Mucosa of descending colon (tissue), 3 donors: ENCODE measurements at regions not wholly inside any gene's neighbourhood (a gene's known extent, or its start where the extent isn't known, plus 50 kb on each side); places are given as distances from the start of the nearest gene placed in this dataset.

ENCODE experiments used
- ATAC-seq: fragments of 200-7000 bp; cut with Tn5 transposase; one replicate; pipeline ENCODE4 v1.9.1; 2020; ENCODE audit warnings: mild to moderate bottlenecking, moderate library complexity
- DNase-seq, 3 donors: peaks; one replicate each; pipeline ENCODE4 v3.0.0-alpha.2; 2020
- H3K36me3 ChIP-seq: fragments of 200-600 bp; one replicate; pipeline ENCODE4 v1.8.0; 2021; ENCODE audit warnings: low read depth, mild to moderate bottlenecking
- H3K4me1 ChIP-seq: fragments of 200-600 bp; one replicate; pipeline ENCODE4 v1.8.0; 2021; ENCODE audit warnings: low read depth, mild to moderate bottlenecking
- H3K4me3 ChIP-seq: fragments of 200-600 bp; one replicate; pipeline ENCODE4 v1.8.0; 2021; ENCODE audit warnings: mild to moderate bottlenecking
- H3K9me3 ChIP-seq: fragments of 200-600 bp; one replicate; pipeline ENCODE4 v1.8.0; 2021; ENCODE audit warnings: mild to moderate bottlenecking
- CTCF ChIP-seq: fragments of 200-600 bp; IDR thresholded peaks from one replicate; pipeline ENCODE4 v1.8.0; 2022; ENCODE audit warnings: antibody characterized with exemption, mild to moderate bottlenecking
- intact Hi-C, 2 donors: fragments of 100-400 bp; cut with DNase I in 1 of 2; cut with micrococcal nuclease in 1 of 2; formaldehyde crosslinking; loops; one replicate each; pipeline versions ENCODE4 v1.11.0 to v1.11.1; 2022; cut with DNase I, micrococcal nuclease
- donor health status: DM: no; HTN: no; CAD: no; lungs with moderate emphysema.
- donor health status: DM: no; HTN: no; CAD: no.
- donor health status: DM: no; HTN: yes; CAD: no.

GRCh38 chr10:78382772-78383171 lies 349.1 kb downstream of the RPS24 start:
- no peak overlapping the region for H3K4me3 ChIP-seq
- DNase-seq (no peak), ATAC-seq (no peak)
- no peaks in the 10 kb centered on the region for H3K4me1 ChIP-seq
- intact Hi-C loops: no loop called here
- TF ChIP-seq CTCF: no peak
- H3K36me3 ChIP-seq: no peaks in the 10 kb centered on the region
- no peaks in the 10 kb centered on the region for H3K9me3 ChIP-seq

DNA sequence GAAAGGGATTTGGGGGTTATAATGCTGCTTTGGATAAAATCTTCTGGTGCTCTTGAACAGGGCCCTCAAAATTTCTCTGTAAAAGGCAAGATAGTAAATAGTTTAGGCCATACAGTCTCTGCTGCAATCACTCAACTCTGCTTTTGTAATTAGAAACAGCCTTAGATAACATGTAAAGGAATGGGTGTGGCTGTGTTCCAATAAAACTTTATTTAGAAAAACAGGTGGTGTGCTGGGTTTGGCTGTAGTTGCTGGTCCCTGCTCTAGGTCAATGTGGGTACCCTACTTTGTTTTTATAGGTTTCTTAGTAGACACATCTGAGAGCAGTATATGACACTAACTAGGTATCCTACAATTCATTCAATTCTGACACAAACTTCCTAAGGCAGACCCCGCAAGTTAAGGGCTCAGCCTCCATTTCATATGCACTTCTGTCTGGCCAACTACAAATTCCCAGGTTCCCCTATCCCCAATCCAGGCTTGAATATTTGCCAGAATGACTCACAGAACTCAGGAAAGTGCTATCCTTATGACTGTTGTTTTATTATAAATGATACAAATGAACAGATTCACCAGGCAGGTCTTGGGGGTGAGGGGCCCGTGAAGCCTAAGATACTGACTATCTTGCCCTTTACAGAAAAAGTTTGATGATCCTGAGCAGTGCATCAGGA lies 349.9 kb downstream of the RPS24 start:
- Histone ChIP-seq H3K4me3 (no peak overlapping the region), H3K4me1 (no peaks in the 10 kb centered on the region), H3K36me3 (no peaks in the 10 kb centered on the region), H3K9me3 (no peaks in the 10 kb centered on the region)
- DNase-seq: no peak
- no peak for TF ChIP-seq CTCF
- ATAC-seq: no peak
- intact Hi-C loops: no loop called here

GRCh38 chr10:78384049-78384431 lies 350.4 kb downstream of the RPS24 start:
- Histone ChIP-seq H3K9me3 (no peaks in the 10 kb centered on the region), H3K4me1 (no peaks in the 10 kb centered on the region), H3K4me3 (no peak overlapping the region), H3K36me3 (no peaks in the 10 kb centered on the region)
- intact Hi-C loops: no loop called here
- no peak for ATAC-seq
- DNase-seq: no peak
- TF ChIP-seq CTCF: no peak

GRCh38 chr10:78385599-78385998 lies 351.9 kb downstream of the RPS24 start:
- no peaks in the 10 kb centered on the region for H3K4me1 ChIP-seq
- no peaks in the 10 kb centered on the region for H3K36me3 ChIP-seq
- DNase-seq (no peak), ATAC-seq (no peak)
- H3K9me3 ChIP-seq: no peaks in the 10 kb centered on the region
- no peak for TF ChIP-seq CTCF
- intact Hi-C loops: no loop called here
- no peak overlapping the region for H3K4me3 ChIP-seq

DNA sequence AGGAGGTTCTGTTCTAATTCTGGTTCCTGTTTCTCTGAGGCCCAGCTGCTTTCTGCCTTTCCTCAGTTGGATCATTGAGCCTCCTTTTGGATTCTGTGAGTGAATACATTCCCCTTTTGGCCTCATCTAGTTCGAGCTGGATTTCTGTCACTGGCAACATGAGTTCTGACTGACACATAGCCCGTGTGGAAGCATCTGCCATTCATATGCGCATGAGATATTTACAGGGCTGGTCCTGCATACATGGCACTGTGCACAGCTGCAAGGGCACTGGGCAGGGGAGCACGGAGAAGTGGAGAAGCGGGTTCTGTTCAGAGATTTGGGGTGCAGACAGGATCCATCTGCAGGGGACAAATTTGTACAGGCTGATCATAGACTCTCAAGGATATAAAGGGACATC lies 352.8 kb downstream of the RPS24 start:
- Histone ChIP-seq H3K36me3 (no peaks in the 10 kb centered on the region), H3K4me1 (no peaks in the 10 kb centered on the region), H3K9me3 (no peaks in the 10 kb centered on the region), H3K4me3 (no peak overlapping the region)
- ATAC-seq: no peak
- no peak for TF ChIP-seq CTCF
- intact Hi-C loops: no loop called here
- DNase-seq: no peak
